Bronchial epithelial cell (primary cell): ENCODE measurements at regions not wholly inside any gene's neighbourhood (a gene's known extent, or its start where the extent isn't known, plus 50 kb on each side); places are given as distances from the start of the nearest gene placed in this dataset.

ENCODE experiments used
- DNase-seq: peaks from one replicate; pipeline ENCODE4 v3.0.0-alpha.2; 2010; ENCODE audit warnings: low read depth
- FAIRE-seq: peaks from 2 replicates; lab custom pipeline; 2011; peaks lifted over from hg19 to GRCh38; lab: Jason Lieb, UNC
- H3K27me3 ChIP-seq: 2 replicates; pipeline ENCODE4 v1.5.1; 2011; ENCODE audit warnings: low read length; ENCODE audit not compliant: control insufficient read depth, insufficient read depth
- H3K36me3 ChIP-seq: 2 replicates; pipeline ENCODE4 v1.5.1; 2011; ENCODE audit warnings: low read length; ENCODE audit not compliant: control insufficient read depth, insufficient read depth
- H3K4me3 ChIP-seq: 2 replicates; pipeline ENCODE4 v1.5.1; 2011; ENCODE audit warnings: mild to moderate bottlenecking, low read depth, low read length, control low read depth
- CTCF ChIP-seq: IDR thresholded peaks from 2 replicates; pipeline ENCODE4 v1.5.1; 2011; ENCODE audit warnings: mild to moderate bottlenecking, moderate library complexity, low read length, control low read depth, inconsistent platforms; ENCODE audit not compliant: insufficient read depth, severe bottlenecking

DNA sequence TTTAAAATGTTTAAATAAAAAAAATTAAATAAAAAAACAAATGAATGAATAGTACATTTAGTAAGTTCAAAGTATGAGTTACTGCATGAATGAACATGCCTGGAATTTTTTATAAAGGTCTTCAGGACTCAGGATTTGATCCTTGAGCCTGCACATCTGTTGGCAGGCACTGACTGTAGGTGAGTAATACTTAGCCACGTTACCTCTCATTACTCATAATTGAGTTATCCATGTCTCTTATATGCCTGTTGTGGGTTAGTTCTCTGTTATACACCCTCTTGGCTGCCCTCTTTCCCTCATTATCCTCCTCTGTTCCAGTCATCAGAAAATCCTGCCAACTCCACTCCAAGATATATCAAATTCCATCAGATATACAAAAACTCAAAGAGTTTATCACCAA lies 276.0 kb downstream of the FBXW7 start:
- no peaks in the 10 kb centered on the region for H3K27me3 ChIP-seq
- peak; percentile 99 for DNase-seq
- TF ChIP-seq CTCF = no peak
- no peak overlapping the region for H3K4me3 ChIP-seq
- H3K36me3 ChIP-seq = no peaks in the 10 kb centered on the region
- FAIRE-seq = no peak

- DNase-seq = peak; percentile 99
- no peak overlapping the region for H3K4me3 ChIP-seq
Observed at GRCh38 chr4:152258804-152259708, 276.8 kb downstream of the FBXW7 start.

DNA sequence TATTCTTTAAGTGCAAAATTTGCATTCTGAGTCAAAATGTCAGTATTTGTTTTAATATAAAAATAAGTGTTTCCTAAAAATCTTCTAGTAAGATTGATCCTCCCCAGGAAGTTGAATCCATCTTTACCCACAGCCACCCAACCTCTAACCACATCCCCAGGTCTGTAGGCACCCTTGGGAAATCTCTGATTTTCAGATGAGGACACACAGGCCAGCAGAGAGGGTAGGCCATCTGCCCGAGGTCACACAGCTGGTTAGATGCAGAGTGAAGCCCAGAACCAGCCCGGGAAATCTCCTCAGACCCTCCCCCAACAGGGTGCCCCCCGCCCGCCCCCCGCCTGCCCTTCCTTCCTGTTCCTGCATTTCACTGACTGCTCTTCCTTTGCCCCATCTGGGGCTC lies 277.5 kb downstream of the FBXW7 start:
- Histone ChIP-seq H3K27me3 (no peaks in the 10 kb centered on the region), H3K4me3 (no peak overlapping the region), H3K36me3 (no peaks in the 10 kb centered on the region)
- FAIRE-seq = no peak
- no peak for DNase-seq
- no peak for TF ChIP-seq CTCF

More at GRCh38 chr4:152258804-152259708, 276.8 kb downstream of the FBXW7 start:
- no peak for TF ChIP-seq CTCF
- peak; percentile 95 for FAIRE-seq
- Histone ChIP-seq H3K36me3 (no peaks in the 10 kb centered on the region), H3K27me3 (no peaks in the 10 kb centered on the region)

- DNase-seq (peak; percentile 70), FAIRE-seq (peak; percentile 7)
- Histone ChIP-seq H3K4me3 (no peak overlapping the region), H3K36me3 (no peaks in the 10 kb centered on the region), H3K27me3 (no peaks in the 10 kb centered on the region)
- no peak for TF ChIP-seq CTCF
Observed at GRCh38 chr4:152257601-152258066, 278.3 kb downstream of the FBXW7 start.

DNA sequence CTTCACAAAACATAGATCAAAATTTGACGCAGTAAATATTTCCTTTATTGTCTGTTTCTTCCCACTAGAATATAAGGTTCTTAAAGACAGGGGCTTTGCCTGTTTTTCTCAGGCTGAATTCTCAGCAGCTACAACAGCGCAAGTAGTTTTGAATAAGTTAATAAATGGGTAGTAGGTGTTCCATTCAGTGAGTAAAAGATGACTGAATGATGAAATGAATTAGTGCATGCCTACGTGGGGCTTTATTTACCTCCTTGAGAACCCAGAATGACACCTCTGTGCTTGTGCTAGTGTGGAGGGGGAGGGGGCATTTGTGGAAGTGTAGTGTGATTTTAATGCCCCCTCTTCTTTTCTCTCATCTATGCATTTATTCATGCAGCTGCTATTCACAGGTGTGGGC lies 278.9 kb downstream of the FBXW7 start:
- FAIRE-seq (no peak), DNase-seq (no peak)
- Histone ChIP-seq H3K36me3 (no peaks in the 10 kb centered on the region), H3K27me3 (no peaks in the 10 kb centered on the region), H3K4me3 (no peak overlapping the region)
- no peak for TF ChIP-seq CTCF

GRCh38 chr4:152255437-152255836 lies 280.5 kb downstream of the FBXW7 start:
- DNase-seq (peak; percentile 77), FAIRE-seq (no peak)
- no peak overlapping the region for H3K4me3 ChIP-seq
- TF ChIP-seq CTCF = no peak
- H3K27me3 ChIP-seq = no peaks in the 10 kb centered on the region
- H3K36me3 ChIP-seq = no peaks in the 10 kb centered on the region
